ENCODE measurements at regions not wholly inside any gene's neighbourhood (a gene's known extent, or its start where the extent isn't known, plus 50 kb on each side); places are given as distances from the start of the nearest gene placed in this dataset.

- TF ChIP-seq, protein P1, sequence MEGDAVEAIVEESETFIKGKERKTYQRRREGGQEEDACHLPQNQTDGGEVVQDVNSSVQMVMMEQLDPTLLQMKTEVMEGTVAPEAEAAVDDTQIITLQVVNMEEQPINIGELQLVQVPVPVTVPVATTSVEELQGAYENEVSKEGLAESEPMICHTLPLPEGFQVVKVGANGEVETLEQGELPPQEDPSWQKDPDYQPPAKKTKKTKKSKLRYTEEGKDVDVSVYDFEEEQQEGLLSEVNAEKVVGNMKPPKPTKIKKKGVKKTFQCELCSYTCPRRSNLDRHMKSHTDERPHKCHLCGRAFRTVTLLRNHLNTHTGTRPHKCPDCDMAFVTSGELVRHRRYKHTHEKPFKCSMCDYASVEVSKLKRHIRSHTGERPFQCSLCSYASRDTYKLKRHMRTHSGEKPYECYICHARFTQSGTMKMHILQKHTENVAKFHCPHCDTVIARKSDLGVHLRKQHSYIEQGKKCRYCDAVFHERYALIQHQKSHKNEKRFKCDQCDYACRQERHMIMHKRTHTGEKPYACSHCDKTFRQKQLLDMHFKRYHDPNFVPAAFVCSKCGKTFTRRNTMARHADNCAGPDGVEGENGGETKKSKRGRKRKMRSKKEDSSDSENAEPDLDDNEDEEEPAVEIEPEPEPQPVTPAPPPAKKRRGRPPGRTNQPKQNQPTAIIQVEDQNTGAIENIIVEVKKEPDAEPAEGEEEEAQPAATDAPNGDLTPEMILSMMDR (IDR thresholded peaks at IDR 0.05) = no peak
- no peak for TF ChIP-seq POLR2A (IDR thresholded peaks at IDR 0.05)
These were observed 1106.2 kb downstream of the XPNPEP1 start for GRCh38 chr10:108817135-108817534.

All from heart left ventricle (tissue), 13 donors.